ENCODE measurements at regions not wholly inside any gene's neighbourhood (a gene's known extent, or its start where the extent isn't known, plus 50 kb on each side); places are given as distances from the start of the nearest gene placed in this dataset.

GRCh38 chr2:122251158-122251557 lies 495.7 kb downstream of the TSN start:
- Histone ChIP-seq H3K27me3 (ENCODE audit: control insufficient read depth, insufficient read depth, low read length) (no peaks in the 10 kb centered on the region), H3K9ac (ENCODE audit: low read length) (no peak overlapping the region), H3K4me3 (ENCODE audit: low read length) (no peak overlapping the region), H3K27ac (ENCODE audit: low read depth, low read length) (no peak overlapping the region), H3K36me3 (ENCODE audit: control insufficient read depth, insufficient read depth, low read length) (no peaks in the 10 kb centered on the region), H3K4me1 (ENCODE audit: control insufficient read depth, insufficient read depth, low read length) (no peaks in the 10 kb centered on the region)

GRCh38 chr2:122251566-122251965 lies 496.1 kb downstream of the TSN start:
- no peaks in the 10 kb centered on the region for H3K4me1 ChIP-seq (ENCODE audit: control insufficient read depth, insufficient read depth, low read length)
- no peak overlapping the region for H3K9ac ChIP-seq (ENCODE audit: low read length)
- H3K4me3 ChIP-seq (ENCODE audit: low read length) = no peak overlapping the region
- H3K27me3 ChIP-seq (ENCODE audit: control insufficient read depth, insufficient read depth, low read length) = no peaks in the 10 kb centered on the region
- H3K36me3 ChIP-seq (ENCODE audit: control insufficient read depth, insufficient read depth, low read length) = no peaks in the 10 kb centered on the region
- H3K27ac ChIP-seq (ENCODE audit: low read depth, low read length) = no peak overlapping the region

GRCh38 chr2:122255924-122256323 lies 500.5 kb downstream of the TSN start:
- H3K9ac ChIP-seq (ENCODE audit: low read length) = no peak overlapping the region
- H3K27me3 ChIP-seq (ENCODE audit: control insufficient read depth, insufficient read depth, low read length) = no peaks in the 10 kb centered on the region
- no peaks in the 10 kb centered on the region for H3K36me3 ChIP-seq (ENCODE audit: control insufficient read depth, insufficient read depth, low read length)
- no peak overlapping the region for H3K4me3 ChIP-seq (ENCODE audit: low read length)
- H3K4me1 ChIP-seq (ENCODE audit: control insufficient read depth, insufficient read depth, low read length) = no peaks in the 10 kb centered on the region
- no peak overlapping the region for H3K27ac ChIP-seq (ENCODE audit: low read depth, low read length)

- Histone ChIP-seq H3K4me3 (ENCODE audit: low read length) (no peak overlapping the region), H3K9ac (ENCODE audit: low read length) (no peak overlapping the region), H3K4me1 (ENCODE audit: control insufficient read depth, insufficient read depth, low read length) (no peaks in the 10 kb centered on the region), H3K27me3 (ENCODE audit: control insufficient read depth, insufficient read depth, low read length) (no peaks in the 10 kb centered on the region), H3K27ac (ENCODE audit: low read depth, low read length) (no peak overlapping the region), H3K36me3 (ENCODE audit: control insufficient read depth, insufficient read depth, low read length) (no peaks in the 10 kb centered on the region)
Measured at GRCh38 chr2:122261911-122262310, 506.5 kb downstream of the TSN start.

- no peak overlapping the region for H3K4me3 ChIP-seq (ENCODE audit: low read length)
- no peak overlapping the region for H3K9ac ChIP-seq (ENCODE audit: low read length)
- H3K27ac ChIP-seq (ENCODE audit: low read depth, low read length) = no peak overlapping the region
- no peaks in the 10 kb centered on the region for H3K27me3 ChIP-seq (ENCODE audit: control insufficient read depth, insufficient read depth, low read length)
- no peaks in the 10 kb centered on the region for H3K4me1 ChIP-seq (ENCODE audit: control insufficient read depth, insufficient read depth, low read length)
- no peaks in the 10 kb centered on the region for H3K36me3 ChIP-seq (ENCODE audit: control insufficient read depth, insufficient read depth, low read length)
Measured at GRCh38 chr2:122263746-122264145, 508.3 kb downstream of the TSN start.

- H3K4me1 ChIP-seq (ENCODE audit: control insufficient read depth, insufficient read depth, low read length) = no peaks in the 10 kb centered on the region
- H3K27ac ChIP-seq (ENCODE audit: low read depth, low read length) = no peak overlapping the region
- no peaks in the 10 kb centered on the region for H3K36me3 ChIP-seq (ENCODE audit: control insufficient read depth, insufficient read depth, low read length)
- no peak overlapping the region for H3K4me3 ChIP-seq (ENCODE audit: low read length)
- no peak overlapping the region for H3K9ac ChIP-seq (ENCODE audit: low read length)
- H3K27me3 ChIP-seq (ENCODE audit: control insufficient read depth, insufficient read depth, low read length) = no peaks in the 10 kb centered on the region
Measured at GRCh38 chr2:122266636-122267035, 511.2 kb downstream of the TSN start.

GRCh38 chr2:122267947-122268346 lies 512.5 kb downstream of the TSN start:
- H3K36me3 ChIP-seq (ENCODE audit: control insufficient read depth, insufficient read depth, low read length) = no peaks in the 10 kb centered on the region
- no peaks in the 10 kb centered on the region for H3K27me3 ChIP-seq (ENCODE audit: control insufficient read depth, insufficient read depth, low read length)

GRCh38 chr2:122273785-122274419 lies 518.5 kb downstream of the TSN start:
- Histone ChIP-seq H3K4me3 (ENCODE audit: low read length) (no peak overlapping the region), H3K9ac (ENCODE audit: low read length) (no peak overlapping the region), H3K4me1 (ENCODE audit: control insufficient read depth, insufficient read depth, low read length) (no peaks in the 10 kb centered on the region), H3K27ac (ENCODE audit: low read depth, low read length) (no peak overlapping the region), H3K27me3 (ENCODE audit: control insufficient read depth, insufficient read depth, low read length) (no peaks in the 10 kb centered on the region), H3K36me3 (ENCODE audit: control insufficient read depth, insufficient read depth, low read length) (no peaks in the 10 kb centered on the region)

More at GRCh38 chr2:122267947-122268346, 512.5 kb downstream of the TSN start:
- Histone ChIP-seq H3K4me1 (ENCODE audit: control insufficient read depth, insufficient read depth, low read length) (no peaks in the 10 kb centered on the region), H3K4me3 (ENCODE audit: low read length) (no peak overlapping the region), H3K9ac (ENCODE audit: low read length) (no peak overlapping the region), H3K27ac (ENCODE audit: low read depth, low read length) (no peak overlapping the region)

GRCh38 chr2:122277956-122278355 lies 522.5 kb downstream of the TSN start:
- Histone ChIP-seq H3K4me3 (ENCODE audit: low read length) (no peak overlapping the region), H3K9ac (ENCODE audit: low read length) (no peak overlapping the region), H3K36me3 (ENCODE audit: control insufficient read depth, insufficient read depth, low read length) (no peaks in the 10 kb centered on the region), H3K4me1 (ENCODE audit: control insufficient read depth, insufficient read depth, low read length) (no peaks in the 10 kb centered on the region), H3K27ac (ENCODE audit: low read depth, low read length) (no peak overlapping the region), H3K27me3 (ENCODE audit: control insufficient read depth, insufficient read depth, low read length) (no peaks in the 10 kb centered on the region)

GRCh38 chr2:122300758-122301157 lies 545.3 kb downstream of the TSN start:
- no peaks in the 10 kb centered on the region for H3K4me1 ChIP-seq (ENCODE audit: control insufficient read depth, insufficient read depth, low read length)
- no peak overlapping the region for H3K9ac ChIP-seq (ENCODE audit: low read length)

GRCh38 chr2:122307763-122308162 lies 552.3 kb downstream of the TSN start:
- no peaks in the 10 kb centered on the region for H3K27me3 ChIP-seq (ENCODE audit: control insufficient read depth, insufficient read depth, low read length)
- H3K36me3 ChIP-seq (ENCODE audit: control insufficient read depth, insufficient read depth, low read length) = no peaks in the 10 kb centered on the region
- no peak overlapping the region for H3K27ac ChIP-seq (ENCODE audit: low read depth, low read length)
- no peak overlapping the region for H3K9ac ChIP-seq (ENCODE audit: low read length)
- no peak overlapping the region for H3K4me3 ChIP-seq (ENCODE audit: low read length)
- H3K4me1 ChIP-seq (ENCODE audit: control insufficient read depth, insufficient read depth, low read length) = no peaks in the 10 kb centered on the region

More at GRCh38 chr2:122300758-122301157, 545.3 kb downstream of the TSN start:
- H3K4me3 ChIP-seq (ENCODE audit: low read length) = no peak overlapping the region
- H3K27ac ChIP-seq (ENCODE audit: low read depth, low read length) = no peak overlapping the region
- H3K36me3 ChIP-seq (ENCODE audit: control insufficient read depth, insufficient read depth, low read length) = no peaks in the 10 kb centered on the region
- H3K27me3 ChIP-seq (ENCODE audit: control insufficient read depth, insufficient read depth, low read length) = no peaks in the 10 kb centered on the region

GRCh38 chr2:122315306-122315705 lies 559.9 kb downstream of the TSN start:
- Histone ChIP-seq H3K27me3 (ENCODE audit: control insufficient read depth, insufficient read depth, low read length) (no peaks in the 10 kb centered on the region), H3K27ac (ENCODE audit: low read depth, low read length) (no peak overlapping the region), H3K36me3 (ENCODE audit: control insufficient read depth, insufficient read depth, low read length) (no peaks in the 10 kb centered on the region), H3K4me1 (ENCODE audit: control insufficient read depth, insufficient read depth, low read length) (no peaks in the 10 kb centered on the region), H3K4me3 (ENCODE audit: low read length) (no peak overlapping the region), H3K9ac (ENCODE audit: low read length) (no peak overlapping the region)

- Histone ChIP-seq H3K27me3 (ENCODE audit: control insufficient read depth, insufficient read depth, low read length) (no peaks in the 10 kb centered on the region), H3K36me3 (ENCODE audit: control insufficient read depth, insufficient read depth, low read length) (no peaks in the 10 kb centered on the region), H3K4me3 (ENCODE audit: low read length) (no peak overlapping the region), H3K4me1 (ENCODE audit: control insufficient read depth, insufficient read depth, low read length) (no peaks in the 10 kb centered on the region), H3K27ac (ENCODE audit: low read depth, low read length) (no peak overlapping the region), H3K9ac (ENCODE audit: low read length) (no peak overlapping the region)
Measured at GRCh38 chr2:122319539-122320132, 564.2 kb downstream of the TSN start.

All from rectal smooth muscle tissue (tissue), 1 donor.